Nephron (organoid): ENCODE measurements at regions not wholly inside any gene's neighbourhood (a gene's known extent, or its start where the extent isn't known, plus 50 kb on each side); places are given as distances from the start of the nearest gene placed in this dataset.

Source experiments
- H3K27ac Mint-ChIP-seq, 3 experiments: 2 replicates each; pipeline ENCODE4 v1.8.0; 2020; ENCODE audit warnings: mixed read lengths in 3 of 3, mild to moderate bottlenecking in 2 of 3, moderate library complexity in 1 of 3
- H3K27me3 Mint-ChIP-seq: 2 replicates; pipeline ENCODE4 v1.8.0; 2021; ENCODE audit warnings: low read depth, mild to moderate bottlenecking, moderate library complexity, mixed read lengths
- H3K36me3 Mint-ChIP-seq: 2 replicates; pipeline ENCODE4 v1.8.0; 2020; ENCODE audit warnings: low read depth, mixed read lengths
- H3K4me1 Mint-ChIP-seq: 2 replicates; pipeline ENCODE4 v1.8.0; 2020; ENCODE audit warnings: mixed read lengths
- H3K4me3 Mint-ChIP-seq, 3 experiments: 2 replicates each; pipeline ENCODE4 v1.8.0; 2020; ENCODE audit warnings: mild to moderate bottlenecking in 3 of 3, mixed read lengths in 3 of 3, moderate library complexity in 2 of 3
- H3K9me3 Mint-ChIP-seq: 2 replicates; pipeline ENCODE4 v1.8.0; 2020; ENCODE audit warnings: mixed read lengths
- CTCF ChIP-seq, 3 experiments: fragments of 200-600 bp; sonication (generic); IDR thresholded peaks; one replicate each; pipeline ENCODE4 v1.5.0; 2021; ENCODE audit warnings: antibody characterized with exemption in 3 of 3; ENCODE audit not compliant: unreplicated experiment in 3 of 3

DNA sequence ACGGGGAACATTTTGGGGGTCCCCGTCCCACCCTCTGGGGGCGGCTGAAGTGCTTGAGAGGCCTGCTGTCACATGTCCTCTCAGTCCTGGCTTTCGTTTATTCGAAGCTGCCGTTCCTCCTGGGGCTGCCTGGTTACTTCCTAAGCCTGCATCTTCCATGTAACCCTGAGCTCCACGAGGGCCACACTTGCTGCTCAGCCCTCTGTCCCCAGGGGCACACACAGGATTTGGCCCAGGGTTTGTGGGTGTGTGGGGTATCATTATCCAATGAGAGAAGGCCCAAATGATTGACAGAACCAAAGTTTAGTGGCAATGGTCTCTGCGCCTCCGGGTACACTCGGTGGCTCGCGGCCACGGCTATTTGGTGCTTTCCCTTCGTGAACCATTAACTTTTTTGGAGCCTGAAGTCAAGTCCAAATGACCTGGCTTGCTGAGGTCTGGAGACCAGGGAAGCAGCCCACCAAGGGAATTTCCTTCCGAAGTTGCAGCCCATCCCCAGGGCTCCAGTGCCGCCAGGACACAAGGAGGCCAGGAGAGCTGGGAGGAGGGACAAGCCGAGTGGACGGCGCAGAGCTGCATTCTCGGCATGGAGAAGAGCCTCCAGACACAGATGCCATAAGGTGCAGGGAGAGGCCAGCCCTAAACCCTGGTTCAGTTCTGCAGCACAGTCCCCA lies 131.4 kb upstream of the FOXF1 start:
- peaks cover 9% of the 10 kb centered on the region for H3K9me3 Mint-ChIP-seq

DNA sequence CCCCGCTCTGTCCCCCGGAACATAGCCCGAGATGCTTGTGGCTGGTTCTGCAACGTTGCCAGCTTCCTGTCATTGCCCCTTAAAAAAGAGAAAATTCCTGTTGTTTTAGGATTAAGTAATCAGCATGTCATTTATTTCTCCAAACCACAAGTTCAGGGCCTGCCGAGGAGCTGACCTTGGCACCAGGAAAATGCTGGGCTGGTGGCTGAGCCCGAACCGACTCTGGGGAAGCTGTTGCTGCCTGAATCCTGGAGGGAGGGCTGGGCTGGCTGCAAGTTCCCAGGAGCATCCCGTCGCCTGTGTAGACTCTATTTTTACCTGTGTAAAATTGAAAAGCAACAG lies 130.9 kb upstream of the FOXF1 start:
- Mint-ChIP-seq H3K36me3 (no peaks in the 10 kb centered on the region), H3K9me3 (peaks cover 4% of the 10 kb centered on the region), H3K4me3 (no peak overlapping the region), H3K27me3 (peaks cover 82% of the 10 kb centered on the region), H3K27ac (no peak overlapping the region), H3K4me1 (no peaks in the 10 kb centered on the region)
- no peak for TF ChIP-seq CTCF (IDR thresholded peaks at IDR 0.05; ENCODE audit: unreplicated experiment in 3 of 3)

More for the DNA sequence above, 131.4 kb upstream of the FOXF1 start:
- no peak overlapping the region for H3K4me3 Mint-ChIP-seq
- no peak for TF ChIP-seq CTCF (IDR thresholded peaks at IDR 0.05; ENCODE audit: unreplicated experiment in 3 of 3)
- H3K27me3 Mint-ChIP-seq: peaks cover 82% of the 10 kb centered on the region
- no peaks in the 10 kb centered on the region for H3K36me3 Mint-ChIP-seq
- no peaks in the 10 kb centered on the region for H3K4me1 Mint-ChIP-seq
- H3K27ac Mint-ChIP-seq: no peak overlapping the region

GRCh38 chr16:86380030-86380429 lies 130.3 kb upstream of the FOXF1 start:
- TF ChIP-seq CTCF (IDR thresholded peaks at IDR 0.05; ENCODE audit: unreplicated experiment in 3 of 3): no peak
- peaks cover 4% of the 10 kb centered on the region for H3K9me3 Mint-ChIP-seq
- peaks cover 78% of the 10 kb centered on the region for H3K27me3 Mint-ChIP-seq
- H3K4me3 Mint-ChIP-seq: no peak overlapping the region
- no peak overlapping the region for H3K27ac Mint-ChIP-seq
- H3K4me1 Mint-ChIP-seq: no peaks in the 10 kb centered on the region
- no peaks in the 10 kb centered on the region for H3K36me3 Mint-ChIP-seq

GRCh38 chr16:86381491-86381890 lies 128.8 kb upstream of the FOXF1 start:
- H3K4me1 Mint-ChIP-seq: no peaks in the 10 kb centered on the region
- no peak overlapping the region for H3K27ac Mint-ChIP-seq
- peaks cover 72% of the 10 kb centered on the region for H3K27me3 Mint-ChIP-seq
- TF ChIP-seq CTCF (IDR thresholded peaks at IDR 0.05; ENCODE audit: unreplicated experiment in 3 of 3): no peak
- no peaks in the 10 kb centered on the region for H3K36me3 Mint-ChIP-seq
- no peaks in the 10 kb centered on the region for H3K9me3 Mint-ChIP-seq
- H3K4me3 Mint-ChIP-seq: no peak overlapping the region

DNA sequence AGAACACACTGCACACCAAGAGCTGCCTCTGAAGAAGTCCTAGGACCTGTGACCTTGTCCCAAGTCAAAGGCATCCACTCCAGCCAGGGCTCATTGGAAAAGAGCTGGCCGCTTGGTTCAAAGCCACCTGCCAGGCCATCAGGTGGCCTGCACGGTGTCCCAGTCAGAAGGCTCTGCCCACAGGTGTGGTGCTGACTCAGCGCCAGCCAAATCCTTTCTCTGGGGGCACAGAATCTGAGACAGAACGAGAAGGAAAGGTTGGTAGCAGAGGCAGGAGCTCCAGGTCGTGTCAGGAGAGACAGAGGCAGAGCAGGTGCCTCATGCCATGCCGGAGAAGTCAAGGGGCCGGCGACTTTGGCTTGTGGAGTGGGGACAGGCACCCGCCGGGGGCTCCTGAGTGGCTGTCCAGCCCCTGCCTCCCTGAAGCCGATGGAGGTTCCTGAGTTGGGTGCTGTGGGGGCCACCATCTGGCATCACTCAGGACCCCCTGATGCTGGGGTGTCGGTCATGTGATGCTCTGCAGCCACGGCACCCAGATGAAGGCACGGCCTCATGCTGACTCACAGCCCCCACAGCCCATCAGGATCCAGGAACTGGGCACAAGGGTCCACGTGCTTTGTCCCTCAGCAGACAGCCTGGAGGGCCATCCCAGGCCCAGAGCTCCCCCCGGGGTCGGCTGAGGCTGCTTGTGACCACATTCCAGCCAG lies 128.1 kb upstream of the FOXF1 start:
- Mint-ChIP-seq H3K9me3 (no peaks in the 10 kb centered on the region), H3K36me3 (no peaks in the 10 kb centered on the region), H3K27me3 (peaks cover 70% of the 10 kb centered on the region), H3K27ac (no peak overlapping the region), H3K4me1 (no peaks in the 10 kb centered on the region), H3K4me3 (no peak overlapping the region)
- TF ChIP-seq CTCF (IDR thresholded peaks at IDR 0.05; ENCODE audit: unreplicated experiment in 3 of 3): no peak
